Glutamatergic neuron (in vitro differentiated cells): ENCODE measurements at regions not wholly inside any gene's neighbourhood (a gene's known extent, or its start where the extent isn't known, plus 50 kb on each side); places are given as distances from the start of the nearest gene placed in this dataset.

ENCODE experiments used
- DNase-seq: peaks from one replicate; pipeline ENCODE4 v3.0.0; 2022
- H3K27ac Mint-ChIP-seq: one replicate; pipeline ENCODE4 v1.8.0; 2020; ENCODE audit warnings: mild to moderate bottlenecking, mixed read lengths, inconsistent platforms; ENCODE audit not compliant: unreplicated experiment
- H3K27me3 Mint-ChIP-seq: one replicate; pipeline ENCODE4 v1.8.0; 2020; ENCODE audit warnings: mild to moderate bottlenecking, moderate library complexity, mixed read lengths, inconsistent platforms; ENCODE audit not compliant: unreplicated experiment
- H3K36me3 Mint-ChIP-seq: one replicate; pipeline ENCODE4 v1.8.0; 2020; ENCODE audit warnings: mild to moderate bottlenecking, mixed read lengths, inconsistent platforms; ENCODE audit not compliant: unreplicated experiment
- H3K4me1 Mint-ChIP-seq: one replicate; pipeline ENCODE4 v1.8.0; 2020; ENCODE audit warnings: mild to moderate bottlenecking, low read depth, mixed read lengths, inconsistent platforms; ENCODE audit not compliant: unreplicated experiment
- H3K4me3 Mint-ChIP-seq: one replicate; pipeline ENCODE4 v1.8.0; 2020; ENCODE audit warnings: mild to moderate bottlenecking, mixed read lengths, inconsistent platforms; ENCODE audit not compliant: unreplicated experiment
- H3K9me3 Mint-ChIP-seq: one replicate; pipeline ENCODE4 v1.8.0; 2020; ENCODE audit warnings: mild to moderate bottlenecking, moderate library complexity, mixed read lengths, inconsistent platforms; ENCODE audit not compliant: unreplicated experiment
- CTCF ChIP-seq: fragments of 200-600 bp; sonication (generic); IDR thresholded peaks from one replicate; pipeline ENCODE4 v1.5.0; 2021; ENCODE audit not compliant: partially characterized antibody, unreplicated experiment

GRCh38 chr12:124461851-124462623, 105.4 kb downstream of the NCOR2 start:
- Mint-ChIP-seq H3K27me3 (peaks cover 27% of the 10 kb centered on the region), H3K9me3 (peaks cover 42% of the 10 kb centered on the region), H3K36me3 (peaks cover 15% of the 10 kb centered on the region), H3K27ac (peak overlapping the region; percentile 48), H3K4me3 (no peak overlapping the region), H3K4me1 (peaks cover 28% of the 10 kb centered on the region)
- no peak for DNase-seq
- TF ChIP-seq CTCF: no peak

- Mint-ChIP-seq H3K36me3 (peaks cover 15% of the 10 kb centered on the region), H3K4me3 (no peak overlapping the region)
Measured at GRCh38 chr12:124461241-124461673, 106.2 kb downstream of the NCOR2 start.

GRCh38 chr12:124460771-124461170, 106.6 kb downstream of the NCOR2 start:
- Mint-ChIP-seq H3K27ac (no peak overlapping the region), H3K4me1 (peaks cover 27% of the 10 kb centered on the region), H3K36me3 (peaks cover 15% of the 10 kb centered on the region), H3K27me3 (peaks cover 31% of the 10 kb centered on the region), H3K9me3 (peaks cover 42% of the 10 kb centered on the region), H3K4me3 (no peak overlapping the region)
- TF ChIP-seq CTCF: no peak
- DNase-seq: no peak

More at GRCh38 chr12:124461241-124461673, 106.2 kb downstream of the NCOR2 start:
- peaks cover 28% of the 10 kb centered on the region for H3K27me3 Mint-ChIP-seq
- DNase-seq: no peak
- no peak for TF ChIP-seq CTCF
- peaks cover 40% of the 10 kb centered on the region for H3K9me3 Mint-ChIP-seq
- peaks cover 27% of the 10 kb centered on the region for H3K4me1 Mint-ChIP-seq
- H3K27ac Mint-ChIP-seq: peak overlapping the region; percentile 48

DNA sequence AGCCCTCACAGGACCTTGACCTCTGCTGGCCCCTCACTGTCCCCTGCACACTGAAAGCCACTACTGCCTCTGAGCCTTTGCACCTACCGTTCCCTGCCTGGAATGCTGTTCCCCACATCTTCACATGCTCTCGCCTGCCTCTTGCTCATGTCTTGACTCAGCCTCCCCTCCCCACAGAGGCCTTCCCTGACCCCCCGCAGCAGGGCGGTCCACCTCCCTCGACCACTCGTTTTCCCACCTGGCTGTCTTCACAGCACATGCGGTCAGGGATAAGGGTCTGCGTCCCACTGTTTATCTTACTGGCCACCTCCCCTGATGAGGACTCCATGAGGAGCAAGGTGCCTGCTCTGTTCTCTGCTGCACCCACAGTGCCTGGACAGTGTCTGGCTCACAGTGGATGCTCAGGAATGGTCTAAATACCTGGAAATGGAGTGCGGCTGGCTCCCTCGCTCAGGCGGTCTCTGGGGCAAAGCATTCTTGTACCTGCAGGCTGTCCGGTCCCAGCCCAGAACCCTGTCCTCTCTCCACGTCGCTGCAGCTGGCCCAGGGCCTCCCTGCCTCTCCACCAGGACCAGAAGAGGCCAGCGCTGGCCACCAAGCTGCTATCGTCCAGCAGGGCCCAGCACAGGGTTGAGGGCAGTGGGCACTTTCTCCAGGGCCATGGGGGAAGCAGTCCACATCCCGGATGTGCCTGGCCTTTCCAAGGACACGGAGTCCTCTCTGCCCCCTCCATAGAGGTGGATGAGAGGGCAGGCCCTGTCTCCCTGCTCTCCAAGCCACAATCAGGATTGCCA, 107.4 kb downstream of the NCOR2 start:
- DNase-seq: no peak
- Mint-ChIP-seq H3K4me1 (peaks cover 28% of the 10 kb centered on the region), H3K27me3 (peaks cover 32% of the 10 kb centered on the region), H3K36me3 (peaks cover 15% of the 10 kb centered on the region), H3K27ac (peak overlapping the region; percentile 34), H3K9me3 (peaks cover 40% of the 10 kb centered on the region), H3K4me3 (no peak overlapping the region)
- no peak for TF ChIP-seq CTCF
